Neutrophil (primary cell): ENCODE measurements at regions not wholly inside any gene's neighbourhood (a gene's known extent, or its start where the extent isn't known, plus 50 kb on each side); places are given as distances from the start of the nearest gene placed in this dataset.

ENCODE experiments used
- H3K27ac ChIP-seq: fragments of 200-600 bp; sonication (generic); 2 replicates; pipeline ENCODE4 v1.5.1; 2016; ENCODE audit warnings: mild to moderate bottlenecking, moderate library complexity
- H3K27me3 ChIP-seq: fragments of 200-600 bp; sonication (generic); 2 replicates; pipeline ENCODE4 v1.6.0; 2016; ENCODE audit warnings: mild to moderate bottlenecking
- H3K36me3 ChIP-seq: fragments of 200-600 bp; sonication (generic); 2 replicates; pipeline ENCODE4 v1.5.1; 2017
- H3K4me1 ChIP-seq, 2 experiments: fragments of 200-600 bp in 1 of 2; sonication (generic) in 1 of 2; 1 replicate in 1 of 2; 2 replicates in 1 of 2; pipeline versions ENCODE4 v1.5.1 to v1.6.1; 2013 to 2016; ENCODE audit warnings: low read depth in 1 of 2, low read length in 1 of 2, mild to moderate bottlenecking in 1 of 2, moderate library complexity in 1 of 2; ENCODE audit not compliant: control insufficient read depth in 1 of 2, insufficient read depth in 1 of 2
- H3K4me3 ChIP-seq, 2 experiments: fragments of 200-600 bp in 1 of 2; sonication (generic) in 1 of 2; 1 replicate in 1 of 2; 2 replicates in 1 of 2; pipeline ENCODE4 v1.5.1; 2013 to 2016; ENCODE audit warnings: low read depth in 1 of 2, low read length in 1 of 2, mild to moderate bottlenecking in 1 of 2, moderate library complexity in 1 of 2
- H3K9me3 ChIP-seq: fragments of 200-600 bp; sonication (generic); 2 replicates; pipeline ENCODE4 v1.5.1; 2016
- CTCF ChIP-seq: fragments of 200-600 bp; sonication (generic); IDR thresholded peaks from 2 replicates; pipeline ENCODE4 v1.5.1; 2016; ENCODE audit warnings: antibody characterized with exemption

GRCh38 chr14:87869619-87870583, 123.1 kb downstream of the GALC start:
- Histone ChIP-seq H3K36me3 (no peaks in the 10 kb centered on the region), H3K4me3 (no peak overlapping the region), H3K4me1 (no peaks in the 10 kb centered on the region), H3K27me3 (no peaks in the 10 kb centered on the region), H3K9me3 (no peaks in the 10 kb centered on the region), H3K27ac (no peak overlapping the region)
- no peak for TF ChIP-seq CTCF

GRCh38 chr14:87868920-87869319, 124.1 kb downstream of the GALC start:
- H3K9me3 ChIP-seq = no peaks in the 10 kb centered on the region
- H3K4me3 ChIP-seq = no peak overlapping the region
- TF ChIP-seq CTCF = no peak
- no peak overlapping the region for H3K27ac ChIP-seq
- H3K4me1 ChIP-seq = no peaks in the 10 kb centered on the region
- H3K36me3 ChIP-seq = no peaks in the 10 kb centered on the region
- no peaks in the 10 kb centered on the region for H3K27me3 ChIP-seq

GRCh38 chr14:87866116-87866515, 126.9 kb downstream of the GALC start:
- H3K27me3 ChIP-seq = no peaks in the 10 kb centered on the region
- no peak overlapping the region for H3K4me3 ChIP-seq
- H3K36me3 ChIP-seq = no peaks in the 10 kb centered on the region
- no peaks in the 10 kb centered on the region for H3K4me1 ChIP-seq
- no peaks in the 10 kb centered on the region for H3K9me3 ChIP-seq
- H3K27ac ChIP-seq = no peak overlapping the region
- TF ChIP-seq CTCF = no peak

GRCh38 chr14:87864356-87865270, 128.4 kb downstream of the GALC start:
- no peak for TF ChIP-seq CTCF
- Histone ChIP-seq H3K27ac (no peak overlapping the region), H3K9me3 (no peaks in the 10 kb centered on the region), H3K27me3 (no peaks in the 10 kb centered on the region), H3K4me3 (no peak overlapping the region), H3K4me1 (no peaks in the 10 kb centered on the region), H3K36me3 (no peaks in the 10 kb centered on the region)

GRCh38 chr14:87863047-87863446, 129.9 kb downstream of the GALC start:
- H3K36me3 ChIP-seq = no peaks in the 10 kb centered on the region
- TF ChIP-seq CTCF = no peak
- no peaks in the 10 kb centered on the region for H3K9me3 ChIP-seq
- H3K4me1 ChIP-seq = no peaks in the 10 kb centered on the region
- H3K27ac ChIP-seq = no peak overlapping the region
- H3K27me3 ChIP-seq = no peaks in the 10 kb centered on the region
- no peak overlapping the region for H3K4me3 ChIP-seq
